ENCODE measurements at regions not wholly inside any gene's neighbourhood (a gene's known extent, or its start where the extent isn't known, plus 50 kb on each side); places are given as distances from the start of the nearest gene placed in this dataset.

- Mint-ChIP-seq H3K4me3 (no peak overlapping the region), H3K4me1 (no peaks in the 10 kb centered on the region), H3K27me3 (ENCODE audit: insufficient read depth, low read depth, poor library complexity) (peaks cover 3% of the 10 kb centered on the region), H3K9me3 (peaks cover 94% of the 10 kb centered on the region), H3K36me3 (ENCODE audit: low read depth) (peaks cover 48% of the 10 kb centered on the region; the same call in 2 of the 3 replicates), H3K27ac (no peak overlapping the region)
- DNase-seq (ENCODE audit: low spot score) (no peak), ATAC-seq (no peak)
- TF ChIP-seq STAT1 (IDR thresholded peaks at IDR 0.05; ENCODE audit: unreplicated experiment) (no peak), ZNF114 (CRISPR knock-in tag; IDR thresholded peaks at IDR 0.05) (no peak)
- no peak overlapping the region for H3K27ac ChIP-seq (ENCODE audit: low read depth)
- H3K9me2 ChIP-seq (ENCODE audit: insufficient read depth): no peaks in the 10 kb centered on the region
- H3K4me2 ChIP-seq: no peak overlapping the region
- no peaks in the 10 kb centered on the region for H3K79me2 ChIP-seq (replicated peaks; ENCODE audit: insufficient read depth)
- H3F3A ChIP-seq (replicated peaks; ENCODE audit: low read depth): no peaks in the 10 kb centered on the region
- H2AFZ ChIP-seq: no peak overlapping the region
- no peak overlapping the region for H3K4me3 ChIP-seq
- no peaks in the 10 kb centered on the region for H4K20me1 ChIP-seq (replicated peaks; ENCODE audit: insufficient read depth)
- H3K4me1 ChIP-seq (ENCODE audit: insufficient read depth): no peaks in the 10 kb centered on the region
- no peaks in the 10 kb centered on the region for H3K27me3 ChIP-seq (ENCODE audit: insufficient read depth)
- no peaks in the 10 kb centered on the region for H3K36me3 ChIP-seq (ENCODE audit: insufficient read depth)
These were observed 1428.3 kb downstream of the AACS start for GRCh38 chr12:126493366-126494108.

- H3K4me1 ChIP-seq (ENCODE audit: insufficient read depth): no peaks in the 10 kb centered on the region
- Mint-ChIP-seq H3K9me3 (peaks cover 95% of the 10 kb centered on the region), H3K4me3 (no peak overlapping the region), H3K27ac (no peak overlapping the region), H3K27me3 (ENCODE audit: insufficient read depth, low read depth, poor library complexity) (peaks cover 3% of the 10 kb centered on the region), H3K36me3 (ENCODE audit: low read depth) (peaks cover 54% of the 10 kb centered on the region; the same call in 2 of the 3 replicates), H3K4me1 (no peaks in the 10 kb centered on the region)
- ATAC-seq: no peak
- no peaks in the 10 kb centered on the region for H3K79me2 ChIP-seq (replicated peaks; ENCODE audit: insufficient read depth)
- H3K27ac ChIP-seq (ENCODE audit: low read depth): no peak overlapping the region
- no peaks in the 10 kb centered on the region for H3K27me3 ChIP-seq (ENCODE audit: insufficient read depth)
- H3K36me3 ChIP-seq (ENCODE audit: insufficient read depth): no peaks in the 10 kb centered on the region
- no peak overlapping the region for H3K4me3 ChIP-seq
- no peak overlapping the region for H3K4me2 ChIP-seq
- no peaks in the 10 kb centered on the region for H4K20me1 ChIP-seq (replicated peaks; ENCODE audit: insufficient read depth)
- no peak for DNase-seq (ENCODE audit: low spot score)
- H3K9me2 ChIP-seq (ENCODE audit: insufficient read depth): no peaks in the 10 kb centered on the region
- H3F3A ChIP-seq (replicated peaks; ENCODE audit: low read depth): no peaks in the 10 kb centered on the region
- no peak overlapping the region for H2AFZ ChIP-seq
- TF ChIP-seq ZNF331 (CRISPR knock-in tag; IDR thresholded peaks at IDR 0.05; ENCODE audit: low read depth) (no peak), CREB1 (CRISPR knock-in tag; IDR thresholded peaks at IDR 0.05; ENCODE audit: low read depth) (no peak), EZH2phosphoT487 (IDR thresholded peaks at IDR 0.05; ENCODE audit: unreplicated experiment) (no peak), STAT1 (IDR thresholded peaks at IDR 0.05; ENCODE audit: unreplicated experiment) (no peak), JUNB (IDR thresholded peaks at IDR 0.05; ENCODE audit: unreplicated experiment) (no peak), EZH2 (IDR thresholded peaks at IDR 0.05; ENCODE audit: low read depth, unreplicated experiment) (no peak), POLR2AphosphoS5 (IDR thresholded peaks at IDR 0.05; ENCODE audit: low read depth) (no peak), ETS1 (IDR thresholded peaks at IDR 0.05) (no peak)
- TF ChIP-seq, protein P1, sequence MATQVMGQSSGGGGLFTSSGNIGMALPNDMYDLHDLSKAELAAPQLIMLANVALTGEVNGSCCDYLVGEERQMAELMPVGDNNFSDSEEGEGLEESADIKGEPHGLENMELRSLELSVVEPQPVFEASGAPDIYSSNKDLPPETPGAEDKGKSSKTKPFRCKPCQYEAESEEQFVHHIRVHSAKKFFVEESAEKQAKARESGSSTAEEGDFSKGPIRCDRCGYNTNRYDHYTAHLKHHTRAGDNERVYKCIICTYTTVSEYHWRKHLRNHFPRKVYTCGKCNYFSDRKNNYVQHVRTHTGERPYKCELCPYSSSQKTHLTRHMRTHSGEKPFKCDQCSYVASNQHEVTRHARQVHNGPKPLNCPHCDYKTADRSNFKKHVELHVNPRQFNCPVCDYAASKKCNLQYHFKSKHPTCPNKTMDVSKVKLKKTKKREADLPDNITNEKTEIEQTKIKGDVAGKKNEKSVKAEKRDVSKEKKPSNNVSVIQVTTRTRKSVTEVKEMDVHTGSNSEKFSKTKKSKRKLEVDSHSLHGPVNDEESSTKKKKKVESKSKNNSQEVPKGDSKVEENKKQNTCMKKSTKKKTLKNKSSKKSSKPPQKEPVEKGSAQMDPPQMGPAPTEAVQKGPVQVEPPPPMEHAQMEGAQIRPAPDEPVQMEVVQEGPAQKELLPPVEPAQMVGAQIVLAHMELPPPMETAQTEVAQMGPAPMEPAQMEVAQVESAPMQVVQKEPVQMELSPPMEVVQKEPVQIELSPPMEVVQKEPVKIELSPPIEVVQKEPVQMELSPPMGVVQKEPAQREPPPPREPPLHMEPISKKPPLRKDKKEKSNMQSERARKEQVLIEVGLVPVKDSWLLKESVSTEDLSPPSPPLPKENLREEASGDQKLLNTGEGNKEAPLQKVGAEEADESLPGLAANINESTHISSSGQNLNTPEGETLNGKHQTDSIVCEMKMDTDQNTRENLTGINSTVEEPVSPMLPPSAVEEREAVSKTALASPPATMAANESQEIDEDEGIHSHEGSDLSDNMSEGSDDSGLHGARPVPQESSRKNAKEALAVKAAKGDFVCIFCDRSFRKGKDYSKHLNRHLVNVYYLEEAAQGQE (IDR thresholded peaks at IDR 0.05; ENCODE audit: unreplicated experiment): no peak
- TF ChIP-seq, protein P2, sequence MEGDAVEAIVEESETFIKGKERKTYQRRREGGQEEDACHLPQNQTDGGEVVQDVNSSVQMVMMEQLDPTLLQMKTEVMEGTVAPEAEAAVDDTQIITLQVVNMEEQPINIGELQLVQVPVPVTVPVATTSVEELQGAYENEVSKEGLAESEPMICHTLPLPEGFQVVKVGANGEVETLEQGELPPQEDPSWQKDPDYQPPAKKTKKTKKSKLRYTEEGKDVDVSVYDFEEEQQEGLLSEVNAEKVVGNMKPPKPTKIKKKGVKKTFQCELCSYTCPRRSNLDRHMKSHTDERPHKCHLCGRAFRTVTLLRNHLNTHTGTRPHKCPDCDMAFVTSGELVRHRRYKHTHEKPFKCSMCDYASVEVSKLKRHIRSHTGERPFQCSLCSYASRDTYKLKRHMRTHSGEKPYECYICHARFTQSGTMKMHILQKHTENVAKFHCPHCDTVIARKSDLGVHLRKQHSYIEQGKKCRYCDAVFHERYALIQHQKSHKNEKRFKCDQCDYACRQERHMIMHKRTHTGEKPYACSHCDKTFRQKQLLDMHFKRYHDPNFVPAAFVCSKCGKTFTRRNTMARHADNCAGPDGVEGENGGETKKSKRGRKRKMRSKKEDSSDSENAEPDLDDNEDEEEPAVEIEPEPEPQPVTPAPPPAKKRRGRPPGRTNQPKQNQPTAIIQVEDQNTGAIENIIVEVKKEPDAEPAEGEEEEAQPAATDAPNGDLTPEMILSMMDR (conservative IDR thresholded peaks at IDR 0.05; ENCODE audit: low read depth in 2 of 2): no peak
These were observed 1431.0 kb downstream of the AACS start for GRCh38 chr12:126496201-126496600.
